GM12891 (cell line): ENCODE measurements at regions not wholly inside any gene's neighbourhood (a gene's known extent, or its start where the extent isn't known, plus 50 kb on each side); places are given as distances from the start of the nearest gene placed in this dataset.

Source experiments
- POLR2A ChIP-seq: IDR thresholded peaks from 2 replicates; pipeline ENCODE4 v1.6.1; 2011; ENCODE audit warnings: low read depth, low read length, control low read depth
- POLR2AphosphoS5 ChIP-seq: IDR thresholded peaks from 2 replicates; pipeline ENCODE4 v1.6.1; 2011; ENCODE audit warnings: low read depth, low read length, control low read depth

- no peak for TF ChIP-seq POLR2A
- no peak for TF ChIP-seq POLR2AphosphoS5
Observed at GRCh38 chr11:25862159-25862558, 469.8 kb upstream of the ANO3 start.
